ENCODE measurements at regions not wholly inside any gene's neighbourhood (a gene's known extent, or its start where the extent isn't known, plus 50 kb on each side); places are given as distances from the start of the nearest gene placed in this dataset.
A peak's percentile ranks its signal among the peaks of the same experiment; 100 is the strongest.

GRCh38 chr2:13103778-13104493 lies 387.2 kb downstream of the TRIB2 start:
- no peak for DNase-seq

- DNase-seq, result no peak
Observed at GRCh38 chr2:13104723-13105122, 388.0 kb downstream of the TRIB2 start.

- DNase-seq, result no peak
Observed at GRCh38 chr2:13106302-13106701, 389.6 kb downstream of the TRIB2 start.

GRCh38 chr2:13109516-13109915 lies 392.8 kb downstream of the TRIB2 start:
- no peak for DNase-seq

- DNase-seq, result no peak
Observed at GRCh38 chr2:13110825-13111224, 394.1 kb downstream of the TRIB2 start.

- DNase-seq, result no peak
Observed at GRCh38 chr2:13113002-13113401, 396.3 kb downstream of the TRIB2 start.

GRCh38 chr2:13114391-13114790 lies 397.7 kb downstream of the TRIB2 start:
- no peak for DNase-seq

GRCh38 chr2:13115643-13116042 lies 398.9 kb downstream of the TRIB2 start:
- no peak for DNase-seq

GRCh38 chr2:13121096-13121495 lies 404.4 kb downstream of the TRIB2 start:
- DNase-seq, result no peak

GRCh38 chr2:13128139-13128538 lies 411.4 kb downstream of the TRIB2 start:
- no peak for DNase-seq

- no peak for DNase-seq
Observed at GRCh38 chr2:13135369-13135768, 418.6 kb downstream of the TRIB2 start.

GRCh38 chr2:13135856-13136255 lies 419.1 kb downstream of the TRIB2 start:
- DNase-seq, result no peak

GRCh38 chr2:13137679-13138078 lies 420.9 kb downstream of the TRIB2 start:
- no peak for DNase-seq

GRCh38 chr2:13141315-13141714 lies 424.6 kb downstream of the TRIB2 start:
- no peak for DNase-seq

- no peak for DNase-seq
Observed at GRCh38 chr2:13143451-13143850, 426.7 kb downstream of the TRIB2 start.

GRCh38 chr2:13156916-13157315 lies 440.2 kb downstream of the TRIB2 start:
- DNase-seq, result no peak

GRCh38 chr2:13158466-13158865 lies 441.7 kb downstream of the TRIB2 start:
- DNase-seq, result no peak

- DNase-seq, result no peak
Observed at GRCh38 chr2:13180729-13181128, 464.0 kb downstream of the TRIB2 start.

- DNase-seq, result no peak
Observed at GRCh38 chr2:13193075-13193474, 476.3 kb downstream of the TRIB2 start.

- peak in 1 of 2 donors; percentile 0 for DNase-seq
Observed at GRCh38 chr2:13193900-13194299, 477.2 kb downstream of the TRIB2 start.

GRCh38 chr2:13195270-13195669 lies 478.5 kb downstream of the TRIB2 start:
- no peak for DNase-seq

- DNase-seq, result no peak
Observed at GRCh38 chr2:13197248-13197647, 480.5 kb downstream of the TRIB2 start.

- DNase-seq, result no peak
Observed at GRCh38 chr2:13201924-13202323, 485.2 kb downstream of the TRIB2 start.

- no peak for DNase-seq
Observed at GRCh38 chr2:13212115-13212514, 495.4 kb downstream of the TRIB2 start.

- DNase-seq, result no peak
Observed at GRCh38 chr2:13218205-13218604, 501.5 kb downstream of the TRIB2 start.

Measured in inflammatory macrophage treated with lipopolysaccharide for 1 hour (primary cell).